Esophagus muscularis mucosa (tissue), 4 donors: ENCODE measurements at regions not wholly inside any gene's neighbourhood (a gene's known extent, or its start where the extent isn't known, plus 50 kb on each side); places are given as distances from the start of the nearest gene placed in this dataset.
"Not testable (repeated sequence)": the region's sequence is repeated elsewhere in the genome, so short reads cannot be mapped to it uniquely, and the experiment has no call there.

Experiments used
- EP300 ChIP-seq: sonication (generic); formaldehyde crosslinking; IDR thresholded peaks from one replicate; pipeline ENCODE4 v1.6.1; 2017; ENCODE audit warnings: antibody characterized with exemption
- POLR2AphosphoS5 ChIP-seq, 2 donors: sonication (generic); formaldehyde crosslinking; IDR thresholded peaks; one replicate each; pipeline ENCODE4 v1.6.1; 2017; ENCODE audit warnings: antibody characterized with exemption in 2 of 2
- TF ChIP-seq, protein P1 (sequence below), 3 experiments: fragments of 200-600 bp in 2 of 3; fragments of 450-650 bp in 1 of 3; sonication (generic) in 2 of 3; IDR thresholded peaks; one replicate each; pipeline ENCODE4 v1.5.1; 2017 to 2019; ENCODE audit warnings: antibody characterized with exemption in 3 of 3, mild to moderate bottlenecking in 2 of 3, moderate library complexity in 1 of 3

DNA sequence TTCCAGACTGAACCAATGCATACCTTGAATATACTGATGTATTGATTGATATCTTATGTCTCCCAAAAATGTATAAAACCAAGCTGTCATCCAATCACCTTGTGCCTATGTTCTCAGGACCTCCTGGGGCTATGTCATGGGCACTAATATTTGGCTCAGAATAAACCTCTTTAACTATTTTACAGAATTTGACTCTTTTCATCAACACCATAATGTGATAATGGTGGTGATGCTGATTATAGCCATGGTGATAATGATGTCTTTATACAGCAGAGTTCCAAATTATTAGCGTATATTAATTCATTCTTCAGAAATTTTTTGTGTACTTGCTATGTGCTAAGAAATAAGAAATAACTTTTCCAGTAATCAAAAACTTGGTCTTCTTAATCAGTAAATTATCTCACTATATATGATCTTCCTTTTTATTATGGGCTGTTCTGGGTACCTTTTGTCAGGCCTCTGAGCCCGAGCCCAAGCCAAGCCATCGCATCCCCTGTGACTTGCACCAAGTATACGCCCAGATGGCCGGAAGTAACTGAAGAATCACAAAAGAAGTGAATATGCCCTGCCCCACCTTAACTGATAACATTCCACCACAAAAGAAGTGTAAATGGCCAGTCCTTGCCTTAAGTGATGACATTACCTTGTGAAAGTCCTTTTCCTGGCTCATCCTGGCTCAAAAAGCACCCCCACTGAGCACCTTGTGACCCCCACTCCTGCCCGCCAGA lies 496.2 kb upstream of the MMS22L start:
- TF ChIP-seq POLR2AphosphoS5 (IDR thresholded peaks at IDR 0.05); EP300: not testable (repeated sequence)
- TF ChIP-seq, protein P1, sequence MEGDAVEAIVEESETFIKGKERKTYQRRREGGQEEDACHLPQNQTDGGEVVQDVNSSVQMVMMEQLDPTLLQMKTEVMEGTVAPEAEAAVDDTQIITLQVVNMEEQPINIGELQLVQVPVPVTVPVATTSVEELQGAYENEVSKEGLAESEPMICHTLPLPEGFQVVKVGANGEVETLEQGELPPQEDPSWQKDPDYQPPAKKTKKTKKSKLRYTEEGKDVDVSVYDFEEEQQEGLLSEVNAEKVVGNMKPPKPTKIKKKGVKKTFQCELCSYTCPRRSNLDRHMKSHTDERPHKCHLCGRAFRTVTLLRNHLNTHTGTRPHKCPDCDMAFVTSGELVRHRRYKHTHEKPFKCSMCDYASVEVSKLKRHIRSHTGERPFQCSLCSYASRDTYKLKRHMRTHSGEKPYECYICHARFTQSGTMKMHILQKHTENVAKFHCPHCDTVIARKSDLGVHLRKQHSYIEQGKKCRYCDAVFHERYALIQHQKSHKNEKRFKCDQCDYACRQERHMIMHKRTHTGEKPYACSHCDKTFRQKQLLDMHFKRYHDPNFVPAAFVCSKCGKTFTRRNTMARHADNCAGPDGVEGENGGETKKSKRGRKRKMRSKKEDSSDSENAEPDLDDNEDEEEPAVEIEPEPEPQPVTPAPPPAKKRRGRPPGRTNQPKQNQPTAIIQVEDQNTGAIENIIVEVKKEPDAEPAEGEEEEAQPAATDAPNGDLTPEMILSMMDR (IDR thresholded peaks at IDR 0.05): not testable (repeated sequence)
